ENCODE measurements at regions not wholly inside any gene's neighbourhood (a gene's known extent, or its start where the extent isn't known, plus 50 kb on each side); places are given as distances from the start of the nearest gene placed in this dataset.

DNA sequence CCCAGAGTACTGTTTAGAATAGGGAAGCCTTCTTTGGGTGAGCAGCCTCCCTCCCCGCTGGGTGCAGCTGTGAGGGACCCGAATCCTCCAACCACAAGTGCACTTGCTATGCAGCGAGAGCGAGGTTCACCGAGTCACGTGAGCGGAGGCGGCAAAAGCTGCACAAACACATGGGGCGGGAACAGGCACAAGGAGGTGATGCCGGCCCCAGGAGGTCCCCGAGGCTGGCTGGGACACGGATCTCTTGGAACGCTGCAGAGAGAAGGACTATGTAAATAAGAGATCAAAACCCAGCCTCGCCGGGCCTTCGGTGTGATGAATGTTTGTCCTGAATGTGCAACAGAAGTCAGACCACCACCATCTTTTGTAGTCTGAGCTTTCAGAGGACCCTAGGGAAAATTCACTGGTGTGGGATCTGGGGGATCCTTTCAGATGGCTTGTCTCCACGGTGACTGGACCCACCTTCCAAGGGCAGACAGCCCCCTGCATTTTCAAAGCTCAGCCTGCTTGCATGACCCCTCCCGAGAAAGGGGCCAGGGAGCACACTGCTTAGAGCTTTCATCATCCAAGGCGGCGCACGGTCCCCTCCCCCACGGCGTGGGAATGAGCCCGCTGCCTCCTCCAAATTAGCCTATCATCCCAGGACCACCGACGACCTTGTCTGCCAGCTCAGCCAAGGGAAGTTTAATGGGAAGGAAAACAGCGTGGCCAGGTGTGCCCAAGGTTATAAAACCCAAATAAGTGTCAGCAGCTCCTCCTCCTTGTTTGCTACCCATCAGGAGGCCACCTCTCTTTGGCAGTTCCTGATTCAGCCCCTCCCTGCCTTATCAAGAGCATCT, 327.7 kb downstream of the CXCL12 start:
- no peak for DNase-seq (ENCODE audit: low spot score)

DNA sequence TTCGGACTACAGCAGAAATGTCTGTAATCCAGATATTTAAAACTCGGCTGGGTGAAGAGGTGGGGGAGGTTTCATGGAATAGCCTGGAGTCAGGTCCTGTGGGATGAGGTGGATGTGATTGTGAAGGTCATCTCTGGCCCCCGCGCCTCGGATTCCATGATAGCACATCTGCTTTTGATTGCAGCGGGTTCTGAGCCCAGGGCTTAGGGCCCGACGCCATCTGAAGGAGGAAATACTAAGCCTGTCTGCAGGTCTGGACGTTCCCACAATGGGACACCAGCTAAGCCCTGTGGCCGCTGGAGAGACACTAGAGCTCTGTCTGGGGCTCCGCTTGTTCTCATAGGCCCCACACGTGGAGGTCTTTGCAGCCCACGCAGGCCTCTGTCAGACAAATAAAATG, 328.7 kb downstream of the CXCL12 start:
- no peak for DNase-seq (ENCODE audit: low spot score)

DNA sequence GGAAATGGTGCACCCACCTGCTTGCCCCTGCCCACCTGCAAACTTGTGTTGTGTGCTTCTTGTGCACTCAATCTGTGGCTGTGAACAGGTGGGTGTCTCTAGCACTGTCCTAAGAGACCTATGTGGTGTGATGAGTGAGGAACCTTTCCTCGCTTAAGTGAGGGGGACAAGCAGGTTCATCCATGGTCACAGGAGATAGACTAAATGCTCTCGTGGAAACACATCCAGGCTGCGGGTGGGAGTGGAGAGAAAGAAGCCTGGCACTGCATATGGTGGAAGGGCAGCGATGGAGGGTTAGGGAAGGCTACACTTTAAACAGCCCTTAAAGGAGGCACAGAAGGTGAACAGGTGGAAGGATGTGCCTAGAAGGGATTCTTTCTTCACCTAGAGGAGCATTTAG, 330.9 kb downstream of the CXCL12 start:
- DNase-seq (ENCODE audit: low spot score): no peak

DNA sequence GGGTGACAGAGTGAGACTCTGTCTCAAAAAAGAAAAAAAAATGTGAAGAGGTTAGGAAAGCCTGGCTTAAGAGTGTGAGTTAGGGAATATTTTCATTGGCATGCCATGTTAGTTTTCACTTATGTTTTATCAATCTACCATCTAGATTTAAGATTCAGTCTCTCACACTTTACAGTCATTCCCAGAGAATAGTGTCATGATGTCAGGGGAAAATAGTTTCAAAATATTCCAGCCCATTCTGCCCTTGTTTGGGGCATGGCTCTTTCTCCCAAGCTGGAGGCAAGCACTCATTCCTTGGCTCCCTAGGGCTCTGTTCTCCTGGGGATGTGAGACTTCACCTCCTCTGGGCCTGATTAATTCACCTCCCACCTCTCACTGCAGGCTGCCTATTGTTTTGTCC, 331.5 kb downstream of the CXCL12 start:
- no peak for DNase-seq (ENCODE audit: low spot score)

DNA sequence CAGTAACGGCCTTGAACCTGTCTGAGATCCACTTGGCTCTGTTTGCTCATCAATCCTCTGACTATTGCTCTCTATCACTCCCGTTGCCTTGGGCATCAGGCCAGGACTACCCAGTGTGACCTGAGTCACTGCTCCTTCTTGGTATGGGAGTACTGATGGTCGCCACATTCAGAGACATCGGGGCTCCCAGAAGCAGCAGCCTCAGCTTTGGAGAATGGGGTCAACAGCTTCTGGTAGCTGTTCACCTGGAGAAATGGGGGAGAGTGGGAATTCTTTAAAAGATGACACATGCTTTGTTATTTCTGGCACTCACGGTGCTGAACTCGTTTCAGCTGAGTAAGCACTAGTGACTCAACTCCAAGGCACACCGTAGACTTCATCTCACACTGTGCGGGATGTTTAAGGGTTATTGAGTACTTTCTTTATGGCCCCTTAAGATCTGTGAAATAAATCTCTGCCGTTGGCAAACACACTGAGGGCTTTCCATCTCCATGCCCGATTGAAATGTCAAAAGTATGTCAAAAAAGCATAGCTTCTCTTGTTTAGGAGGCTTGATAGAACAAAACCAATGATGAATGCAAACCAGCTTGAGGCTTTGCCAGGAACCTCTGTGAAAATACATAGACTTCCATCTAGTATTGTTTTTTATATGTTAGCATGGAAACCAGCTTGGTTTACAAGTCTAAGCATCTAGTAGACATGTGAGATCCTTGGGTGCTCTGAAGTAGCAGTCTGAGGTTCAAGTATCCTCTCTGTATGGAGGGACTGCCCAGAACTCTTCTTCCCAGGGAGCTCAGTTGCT, 333.1 kb downstream of the CXCL12 start:
- DNase-seq (ENCODE audit: low spot score): no peak

DNA sequence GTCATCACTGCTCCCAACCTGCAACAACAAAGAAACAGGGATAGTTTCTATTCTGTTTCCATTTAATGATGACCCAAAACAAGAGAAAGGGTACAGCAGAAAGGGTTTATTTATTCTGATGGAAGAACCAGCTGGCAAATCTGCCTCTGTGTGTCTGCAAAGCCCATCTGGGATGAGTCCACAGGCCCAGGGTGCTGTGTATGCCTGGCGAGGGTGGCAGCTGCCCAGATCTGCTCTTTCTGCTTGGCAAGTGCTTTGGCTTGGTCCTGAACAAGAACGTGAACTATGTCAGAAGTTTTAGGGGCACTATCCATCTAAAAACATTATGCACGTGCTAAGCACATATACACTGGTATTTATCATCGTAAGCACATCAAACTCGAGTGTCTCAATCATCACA, 333.8 kb downstream of the CXCL12 start:
- no peak for DNase-seq (ENCODE audit: low spot score)

DNA sequence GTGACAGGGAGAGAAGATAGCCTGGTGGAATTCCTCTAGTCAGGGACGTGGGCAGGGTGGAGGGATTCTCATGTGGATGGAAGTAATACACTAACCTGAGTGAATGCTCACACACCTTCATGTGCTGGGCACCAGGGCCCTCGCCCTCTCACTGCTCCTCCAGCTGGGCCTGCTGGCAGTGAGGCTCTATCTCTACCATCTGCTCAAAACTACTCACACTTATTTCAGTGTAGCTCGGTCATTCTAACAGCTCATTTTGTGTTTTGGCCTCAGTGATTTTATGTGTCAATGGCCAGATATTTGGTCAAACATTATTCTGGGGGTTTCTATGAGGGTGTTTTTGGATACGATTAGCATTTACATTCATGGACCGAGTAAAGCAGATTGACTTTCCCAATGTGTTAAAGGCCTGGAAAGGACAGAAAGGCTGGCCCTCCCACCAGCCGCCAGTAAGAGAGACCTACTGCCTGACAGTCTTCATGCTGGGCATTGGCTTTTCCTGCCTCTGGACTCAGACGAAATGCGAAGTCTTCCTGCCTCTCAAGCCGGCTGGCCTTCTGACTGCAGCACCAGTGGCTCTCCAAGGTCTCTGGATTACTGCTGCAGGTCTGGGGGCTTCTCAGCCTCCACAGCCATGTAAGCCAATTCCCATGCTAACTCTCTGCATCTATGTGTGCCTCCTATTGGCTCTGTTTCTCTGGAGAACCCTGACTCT, 335.4 kb downstream of the CXCL12 start:
- no peak for DNase-seq (ENCODE audit: low spot score)

DNA sequence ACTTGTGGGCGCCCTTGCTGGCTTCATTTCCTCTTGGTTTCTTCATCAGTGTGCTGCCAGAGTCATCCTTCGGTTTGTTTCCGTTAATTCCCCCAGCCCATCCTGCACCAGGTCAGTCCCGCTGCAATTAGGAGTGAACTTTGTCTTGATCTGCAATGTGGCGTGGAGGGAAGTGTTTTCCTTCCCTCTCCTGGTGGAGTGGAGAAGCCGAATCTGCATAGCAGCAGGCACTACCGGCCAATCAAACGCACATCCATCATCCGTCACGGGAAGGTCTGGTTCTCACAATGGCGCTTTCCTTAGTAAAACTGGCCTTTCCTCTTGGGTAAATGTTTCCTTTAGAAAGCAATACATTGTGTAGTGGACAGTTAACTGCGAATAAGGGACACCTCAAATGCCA, 337.5 kb downstream of the CXCL12 start:
- DNase-seq (ENCODE audit: low spot score): no peak

DNA sequence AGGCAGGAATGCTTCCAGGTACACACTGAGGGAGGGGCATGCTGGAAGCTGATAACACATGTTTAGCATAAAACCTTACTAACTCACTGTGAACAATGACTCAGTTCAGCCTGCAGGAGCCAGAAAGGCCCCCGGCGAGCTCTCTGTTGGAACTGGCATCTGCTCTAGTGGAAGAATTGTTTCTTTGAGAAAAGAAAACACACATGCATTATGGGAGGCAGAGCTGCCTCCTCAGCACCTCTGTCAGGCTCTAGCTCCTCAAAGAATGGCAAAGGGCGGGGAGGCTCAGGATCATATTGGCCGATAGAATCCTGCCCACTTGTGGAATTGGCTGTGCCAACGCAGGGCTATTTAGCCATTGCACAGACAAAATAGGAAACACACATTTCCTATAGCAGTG, 338.3 kb downstream of the CXCL12 start:
- DNase-seq (ENCODE audit: low spot score): peak; percentile 37

DNA sequence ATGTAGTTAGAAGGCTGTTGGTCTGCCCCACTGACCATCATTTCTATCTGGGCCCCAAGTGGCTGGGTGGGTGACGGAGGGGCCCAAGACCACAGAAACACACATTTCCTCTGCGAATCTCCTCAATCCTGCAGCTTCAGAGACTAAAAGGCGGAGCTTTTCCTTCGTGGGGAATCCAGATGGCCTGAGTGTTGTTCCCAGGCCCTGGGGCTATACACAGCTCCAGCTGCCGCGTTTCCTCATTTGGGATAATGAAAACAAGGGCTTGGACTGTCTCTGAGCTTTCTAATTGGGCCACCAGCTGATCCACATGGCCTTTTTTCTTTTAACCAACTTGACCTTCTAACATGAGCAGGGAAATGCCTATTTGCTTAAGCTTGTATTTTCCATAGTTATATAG, 339.9 kb downstream of the CXCL12 start:
- no peak for DNase-seq (ENCODE audit: low spot score)

DNA sequence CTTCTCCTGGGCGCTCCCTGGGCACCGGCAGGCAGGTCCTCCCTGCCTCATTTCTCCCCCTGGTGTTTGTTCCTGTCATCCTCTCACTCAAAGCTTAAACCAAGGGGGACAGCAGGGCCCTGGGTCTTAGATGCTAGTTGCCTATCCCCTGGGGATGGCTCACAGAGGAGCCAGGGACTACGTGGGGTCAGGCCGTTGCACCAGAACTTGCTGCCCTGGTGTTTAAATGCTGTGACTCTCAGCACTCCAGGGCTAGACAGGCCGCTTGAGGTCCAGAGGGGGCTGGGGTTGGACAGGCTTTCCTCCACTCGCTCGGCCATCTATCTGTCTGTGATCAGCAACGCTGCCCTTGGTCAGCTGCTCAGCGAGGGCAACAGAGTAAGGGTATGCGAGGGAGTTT, 340.3 kb downstream of the CXCL12 start:
- DNase-seq (ENCODE audit: low spot score): no peak

DNA sequence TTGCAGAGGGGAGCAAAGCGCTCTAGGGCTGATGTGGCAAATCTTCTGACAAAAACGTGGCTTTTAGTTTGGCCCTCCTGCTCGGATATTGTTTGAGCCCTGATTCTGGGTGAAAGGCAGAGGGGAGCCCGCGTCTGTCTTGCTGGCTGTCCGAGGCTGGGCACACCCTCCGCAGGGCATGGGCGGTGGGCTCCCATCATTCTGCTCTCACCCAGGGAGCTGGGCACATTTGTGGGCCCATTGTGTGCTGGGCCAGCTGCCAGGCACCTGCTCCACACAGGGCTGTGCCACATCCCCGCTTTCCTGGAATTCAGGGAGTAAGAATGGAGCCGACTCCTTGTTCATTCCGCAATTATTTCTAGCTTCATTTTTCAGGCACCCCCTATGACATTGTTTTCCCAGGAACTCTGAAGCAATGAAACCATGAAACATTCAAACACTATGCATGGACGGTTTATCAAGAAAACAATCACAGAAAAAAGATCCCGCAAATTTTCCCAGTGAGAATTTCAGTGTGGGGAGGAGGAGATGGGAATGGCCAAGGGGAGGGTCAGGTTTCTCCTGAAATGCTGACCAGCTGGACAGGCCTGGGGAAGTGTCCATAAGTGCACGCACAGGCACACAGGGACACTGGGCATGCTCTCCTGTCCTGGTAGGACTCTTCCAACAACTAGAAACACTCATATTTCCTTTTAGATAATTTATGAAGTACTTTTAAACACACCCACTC, 341.1 kb downstream of the CXCL12 start:
- DNase-seq (ENCODE audit: low spot score): no peak

DNA sequence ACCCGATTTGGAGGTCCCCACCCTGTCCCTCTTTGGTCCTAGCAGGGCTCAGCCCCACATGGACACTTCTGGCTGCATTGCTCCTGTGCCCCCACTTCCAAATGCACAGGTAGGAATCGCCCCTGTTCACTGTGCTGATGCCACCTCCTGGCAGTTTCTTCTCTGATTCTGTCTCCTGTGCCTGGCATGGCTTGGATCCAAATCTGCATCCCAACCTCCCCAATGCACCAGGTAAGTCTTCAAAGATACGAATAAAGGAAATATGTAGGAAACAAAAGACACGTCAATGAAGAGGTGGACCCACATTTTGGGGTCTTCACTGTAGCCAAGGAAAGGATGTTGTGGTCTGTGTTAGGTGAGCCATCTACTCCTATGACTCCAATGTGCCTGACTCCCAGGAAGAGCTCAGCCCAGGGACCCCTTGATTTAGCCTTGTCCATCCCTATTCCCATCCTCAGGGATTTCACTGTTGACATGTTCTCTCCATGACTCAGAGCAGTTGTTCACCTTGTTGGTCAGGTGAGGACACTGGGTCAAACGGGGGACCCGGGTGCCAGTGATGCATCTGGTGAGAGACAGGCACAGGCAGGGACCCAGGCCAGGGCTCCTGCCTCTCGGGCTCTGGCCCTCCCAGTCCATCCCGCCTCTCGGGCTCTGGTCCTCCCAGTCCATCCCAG, 341.8 kb downstream of the CXCL12 start:
- no peak for DNase-seq (ENCODE audit: low spot score)

DNA sequence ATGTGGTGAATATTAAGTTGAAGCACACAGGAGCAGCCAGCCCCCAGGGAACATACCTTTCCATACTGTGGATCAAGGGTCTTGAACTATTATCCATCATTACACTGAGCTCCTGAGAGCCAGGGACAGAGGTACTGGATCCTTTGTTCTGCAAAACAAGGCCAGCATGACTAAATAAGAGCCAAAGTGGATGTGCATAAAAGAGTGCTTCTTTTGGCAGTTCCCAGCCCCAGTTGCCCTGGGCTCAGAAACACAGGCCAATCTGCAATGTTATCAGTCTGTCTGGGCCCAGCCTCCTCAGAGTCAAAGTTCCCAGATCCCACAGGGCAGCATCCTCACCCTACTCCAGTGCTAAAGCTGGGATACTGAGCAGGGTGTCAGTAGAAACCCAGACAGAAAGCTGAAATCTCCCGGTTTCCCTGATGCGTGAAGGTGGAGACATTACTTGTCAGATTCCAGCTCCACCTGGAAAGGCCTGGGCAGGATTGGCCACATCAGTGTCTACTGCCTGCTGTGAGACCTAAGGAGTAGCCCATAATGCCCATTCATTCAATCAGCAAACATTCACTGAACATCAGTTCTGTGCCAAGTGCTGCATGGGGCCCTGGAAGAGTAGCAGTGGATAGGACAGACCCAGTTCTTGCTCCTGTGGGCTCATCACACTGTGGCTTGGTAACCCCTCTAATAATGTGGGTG, 342.7 kb downstream of the CXCL12 start:
- DNase-seq (ENCODE audit: low spot score): no peak

DNA sequence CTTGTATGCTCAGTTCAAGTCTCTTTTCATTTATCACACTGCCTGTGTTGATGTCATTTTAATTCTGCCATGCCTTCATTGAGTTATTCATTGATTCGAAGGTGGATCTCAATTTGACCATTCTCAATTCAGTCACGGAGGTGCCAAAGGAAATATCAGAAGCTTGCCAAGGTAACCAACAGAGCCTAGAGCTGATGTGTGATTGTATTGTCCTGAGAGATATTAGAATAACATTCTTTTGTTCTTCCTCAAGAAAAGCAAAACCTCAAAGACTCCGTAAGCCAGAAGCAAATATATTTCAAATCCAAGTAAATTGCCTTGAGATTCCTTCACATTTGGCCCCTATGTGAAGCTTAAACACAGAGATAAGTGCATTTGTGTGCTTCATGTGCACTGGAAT, 345.3 kb downstream of the CXCL12 start:
- no peak for DNase-seq (ENCODE audit: low spot score)

DNA sequence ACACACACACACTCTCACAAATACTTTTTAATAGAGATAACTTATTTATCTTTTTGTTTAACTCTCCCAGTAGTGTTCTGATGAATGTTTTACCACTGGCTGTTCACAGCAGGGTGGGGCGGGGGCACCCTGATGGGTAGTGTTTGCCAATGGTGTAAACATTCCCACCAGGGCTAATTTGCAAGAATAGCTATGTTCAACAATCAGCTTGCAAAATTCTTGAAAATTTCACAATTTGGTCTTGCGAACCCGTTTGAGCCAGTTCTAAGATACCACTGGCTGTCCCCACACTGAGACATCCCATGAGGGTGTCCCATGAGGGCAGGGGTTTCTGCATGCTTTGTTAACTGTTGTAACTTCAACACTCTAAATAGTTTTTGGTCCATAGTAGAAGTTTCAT, 348.5 kb downstream of the CXCL12 start:
- DNase-seq (ENCODE audit: low spot score): no peak

DNA sequence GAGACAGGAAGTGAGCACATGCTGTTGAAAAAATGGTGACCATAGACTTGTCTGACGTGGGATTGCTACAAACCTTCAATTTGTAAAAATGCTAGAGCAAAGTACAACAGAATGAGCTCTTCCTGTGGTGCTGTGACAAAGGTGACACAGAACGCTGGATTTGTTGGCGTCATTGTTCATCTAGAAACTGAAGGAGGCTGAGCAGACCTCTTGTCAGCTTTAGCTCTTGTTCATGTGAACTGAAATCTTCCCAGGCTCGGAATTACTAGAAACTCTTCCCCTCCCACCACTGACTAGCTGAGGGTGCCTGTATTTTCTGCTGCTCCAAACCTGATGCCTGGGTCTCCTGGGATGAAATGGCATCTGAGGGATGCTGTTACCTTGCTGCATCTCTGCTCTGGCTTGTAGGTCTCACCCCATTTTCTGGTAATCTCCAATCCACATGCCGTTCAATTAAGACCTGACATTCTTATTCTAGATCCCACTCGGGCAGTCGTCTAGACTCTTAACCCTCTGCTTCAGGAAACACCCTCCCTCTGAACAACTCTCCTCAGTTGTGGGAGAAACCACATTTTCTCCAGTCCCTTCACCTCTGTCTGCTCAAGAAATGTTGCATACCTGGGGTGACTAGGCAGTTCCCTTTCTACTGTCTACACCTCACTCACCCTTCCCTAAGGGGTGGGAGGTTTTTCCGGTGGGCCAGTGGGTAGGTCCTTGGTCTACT, 349.3 kb downstream of the CXCL12 start:
- no peak for DNase-seq (ENCODE audit: low spot score)

DNA sequence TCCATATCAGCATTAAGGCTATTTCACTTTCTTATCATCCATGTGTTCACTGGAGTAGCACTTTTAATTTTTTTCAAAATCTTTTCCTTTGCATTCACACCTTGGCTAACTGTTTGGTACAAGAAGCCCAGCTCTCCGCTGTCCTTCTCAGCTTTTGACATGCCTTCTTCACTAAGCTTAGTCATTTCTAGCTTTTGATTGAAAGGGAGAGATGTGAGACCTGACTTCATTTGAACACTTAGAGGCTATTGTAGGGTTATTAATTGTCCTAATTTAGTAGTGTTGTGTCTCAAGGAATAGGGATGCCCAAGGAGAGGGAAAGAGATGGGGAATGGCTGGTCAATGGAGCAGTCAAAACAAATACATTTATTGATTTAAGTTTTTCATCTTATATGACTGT, 350.0 kb downstream of the CXCL12 start:
- DNase-seq (ENCODE audit: low spot score): no peak

DNA sequence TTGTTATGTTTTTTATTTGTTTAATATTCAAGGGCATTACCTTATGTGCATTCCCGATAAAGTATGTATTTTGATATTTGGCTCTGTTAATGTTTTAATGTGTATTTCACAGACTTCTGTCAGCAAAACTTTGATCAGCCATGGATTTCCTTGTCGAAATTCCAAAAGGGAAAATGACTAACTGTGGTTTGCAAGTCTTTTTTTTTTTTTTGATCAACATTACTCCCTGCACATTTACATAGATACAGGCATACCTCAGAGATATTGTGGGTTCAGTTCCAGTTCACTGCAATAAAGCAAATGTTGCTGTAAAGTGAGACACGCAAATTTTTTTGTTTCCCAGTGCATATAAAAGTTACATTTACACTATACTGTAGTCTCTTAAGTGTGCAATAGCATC, 351.9 kb downstream of the CXCL12 start:
- no peak for DNase-seq (ENCODE audit: low spot score)

DNA sequence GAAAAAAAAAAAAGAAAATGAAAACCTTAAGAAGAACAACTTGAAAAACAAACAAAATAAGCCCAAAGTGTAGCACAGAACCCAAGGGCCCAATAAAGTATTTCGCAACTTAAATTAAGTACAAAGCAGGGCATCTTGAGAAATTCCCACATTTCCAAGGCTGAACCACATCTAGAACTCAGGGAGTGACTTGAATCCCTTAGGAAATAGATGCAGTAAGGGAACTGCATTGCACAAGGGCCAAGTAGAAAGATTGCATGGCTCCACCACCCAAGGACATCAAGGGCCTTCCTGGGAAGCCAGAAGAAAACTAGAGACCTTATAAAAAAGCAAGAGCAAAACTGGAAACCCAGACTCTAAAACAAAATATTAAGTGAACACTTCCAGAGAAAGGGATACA, 352.7 kb downstream of the CXCL12 start:
- DNase-seq (ENCODE audit: low spot score): no peak
